SK-N-SH treated with all-trans-retinoic acid at 6 μM for 48 hours (cell line): ENCODE measurements at regions not wholly inside any gene's neighbourhood (a gene's known extent, or its start where the extent isn't known, plus 50 kb on each side); places are given as distances from the start of the nearest gene placed in this dataset.
"Not testable (repeated sequence)": the region's sequence is repeated elsewhere in the genome, so short reads cannot be mapped to it uniquely, and the experiment has no call there.

Experiments used
- ATAC-seq: fragments of 200-7000 bp; cut with Tn5 transposase; 3 replicates; pipeline ENCODE4 v1.9.1; 2020; ENCODE audit warnings: mild to moderate bottlenecking, moderate library complexity
- ARNTL ChIP-seq: fragments of 450-650 bp; formaldehyde crosslinking; IDR thresholded peaks from 2 replicates; pipeline ENCODE4 v1.5.0; 2020; ENCODE audit warnings: low read depth, mild to moderate bottlenecking, moderate library complexity, borderline replicate concordance
- BACH2 ChIP-seq: fragments of 250-450 bp; sonication (Bioruptor Pico); IDR thresholded peaks from 2 replicates; pipeline ENCODE4 v1.9.0; 2021; ENCODE audit warnings: mild to moderate bottlenecking, borderline replicate concordance
- CSDC2 ChIP-seq: fragments of 250-450 bp; sonication (Bioruptor Pico); IDR thresholded peaks from 2 replicates; pipeline ENCODE4 v1.5.0; 2020; ENCODE audit warnings: mild to moderate bottlenecking, moderate library complexity
- ESRRG ChIP-seq: fragments of 250-450 bp; sonication (Bioruptor Pico); IDR thresholded peaks from 2 replicates; pipeline ENCODE4 v1.6.1; 2021; ENCODE audit warnings: mild to moderate bottlenecking
- ISL1 ChIP-seq: fragments of 250-450 bp; sonication (Bioruptor Pico); IDR thresholded peaks from 2 replicates; pipeline ENCODE4 v2.1.2; 2022; ENCODE audit warnings: mild to moderate bottlenecking, moderate library complexity
- OSR1 ChIP-seq: fragments of 250-450 bp; sonication (Bioruptor Pico); IDR thresholded peaks from 2 replicates; pipeline ENCODE4 v1.8.0; 2022; ENCODE audit warnings: moderate library complexity, mild to moderate bottlenecking, inconsistent platforms
- PPARA ChIP-seq: fragments of 250-450 bp; sonication (Bioruptor Pico); IDR thresholded peaks from 2 replicates; pipeline ENCODE4 v1.5.0; 2020; ENCODE audit warnings: mild to moderate bottlenecking, borderline replicate concordance
- RARB ChIP-seq: fragments of 250-450 bp; sonication (Bioruptor Pico); IDR thresholded peaks from 2 replicates; pipeline ENCODE4 v1.8.0; 2021; ENCODE audit warnings: mild to moderate bottlenecking, moderate library complexity
- TOX ChIP-seq: fragments of 250-450 bp; sonication (Bioruptor Pico); IDR thresholded peaks from 2 replicates; pipeline ENCODE4 v1.8.0; 2021; ENCODE audit warnings: mild to moderate bottlenecking, moderate library complexity, borderline replicate concordance
- ZC3H10 ChIP-seq: fragments of 250-450 bp; sonication (Bioruptor Pico); IDR thresholded peaks from 2 replicates; pipeline ENCODE4 v1.5.1; 2021; ENCODE audit warnings: mild to moderate bottlenecking, moderate library complexity
- ZFP3 ChIP-seq: fragments of 250-450 bp; sonication (Bioruptor Pico); IDR thresholded peaks from 2 replicates; pipeline ENCODE4 v1.5.0; 2020; ENCODE audit warnings: mild to moderate bottlenecking, moderate library complexity
- ZNF565 ChIP-seq: fragments of 450-650 bp; formaldehyde crosslinking; conservative IDR thresholded peaks from 2 replicates; pipeline ENCODE4 v1.5.0; 2020; ENCODE audit warnings: low read depth, mild to moderate bottlenecking, moderate library complexity
- ZNF70 ChIP-seq: fragments of 450-650 bp; formaldehyde crosslinking; IDR thresholded peaks from 2 replicates; pipeline ENCODE4 v1.5.0; 2020; ENCODE audit warnings: mild to moderate bottlenecking, moderate library complexity
- ZNF8 ChIP-seq: fragments of 450-650 bp; formaldehyde crosslinking; IDR thresholded peaks from 2 replicates; pipeline ENCODE4 v1.5.0; 2020; ENCODE audit warnings: mild to moderate bottlenecking, moderate library complexity
- TF ChIP-seq, protein P1 (sequence below): fragments of 250-450 bp; sonication (Bioruptor Pico); IDR thresholded peaks from 2 replicates; pipeline ENCODE4 v1.5.1; 2020; ENCODE audit warnings: low read depth, mild to moderate bottlenecking, moderate library complexity
- TF ChIP-seq, protein P2 (sequence below): fragments of 250-450 bp; sonication (Bioruptor Pico); IDR thresholded peaks from 2 replicates; pipeline ENCODE4 v1.8.0; 2020; ENCODE audit warnings: mild to moderate bottlenecking, moderate library complexity, borderline replicate concordance
- TF ChIP-seq, protein P3 (sequence below): fragments of 250-450 bp; sonication (Bioruptor Pico); IDR thresholded peaks from 2 replicates; pipeline ENCODE4 v1.5.1; 2021; ENCODE audit warnings: mild to moderate bottlenecking, moderate library complexity
- TF ChIP-seq, protein P4 (sequence below): fragments of 250-450 bp; sonication (Bioruptor Pico); IDR thresholded peaks from 2 replicates; pipeline ENCODE4 v1.5.0; 2020; ENCODE audit warnings: mild to moderate bottlenecking, moderate library complexity
- TF ChIP-seq, protein P5 (sequence below): fragments of 250-450 bp; sonication (Bioruptor Pico); IDR thresholded peaks from 2 replicates; pipeline ENCODE4 v1.8.0; 2021; ENCODE audit warnings: low read depth, mild to moderate bottlenecking, moderate library complexity, borderline replicate concordance

DNA sequence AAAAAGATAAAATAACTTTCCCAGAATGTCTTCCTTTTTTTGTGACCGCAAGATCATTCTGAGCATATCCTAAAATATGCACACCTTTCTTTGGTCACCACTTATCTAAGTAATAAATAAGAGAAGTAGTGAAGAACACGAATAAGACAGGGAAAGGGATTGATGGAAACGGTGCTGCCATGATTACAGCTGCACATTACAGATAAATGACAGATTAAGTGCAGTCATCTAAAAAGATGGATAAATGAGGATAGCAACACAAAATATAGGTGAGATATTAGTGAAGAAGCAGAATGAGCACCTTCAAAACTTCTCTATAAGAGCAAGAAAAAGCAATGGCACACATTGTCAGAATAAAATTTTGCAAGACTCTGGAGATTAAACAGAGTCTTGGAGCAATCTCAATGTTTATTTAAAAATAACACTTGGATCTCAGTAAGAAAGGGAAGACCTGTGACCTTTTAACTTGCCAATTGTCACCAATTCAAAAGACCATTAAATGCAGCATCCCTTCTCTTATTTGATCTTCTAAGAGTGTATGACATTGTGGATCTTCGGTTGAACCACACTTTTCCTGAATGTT is 567.1 kb downstream of the KCNJ2 start (continued):
- no peak for TF ChIP-seq ZNF70

DNA sequence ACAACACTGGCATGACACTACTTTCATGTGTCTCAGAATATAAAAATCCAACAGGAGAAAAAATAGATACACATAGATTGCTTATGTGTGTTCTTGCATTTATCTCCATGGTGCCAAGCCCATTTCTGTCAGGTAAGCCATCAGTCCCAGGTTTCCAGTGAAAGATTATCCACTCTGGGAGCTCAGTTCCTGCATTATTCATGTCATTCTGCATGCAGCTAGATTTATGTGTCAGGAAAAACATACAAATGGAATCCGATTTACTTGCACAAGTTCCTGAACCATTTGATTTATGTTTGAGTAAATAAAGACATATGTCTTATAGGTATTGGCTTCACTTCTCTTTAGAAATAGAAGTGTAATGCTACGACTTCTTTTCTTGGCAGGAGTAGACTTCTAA is 569.7 kb downstream of the KCNJ2 start:
- TF ChIP-seq ISL1 (CRISPR knock-in tag) (no peak), BACH2 (no peak), ZFP3 (CRISPR knock-in tag) (no peak), RARB (CRISPR knock-in tag) (no peak), ARNTL (CRISPR knock-in tag) (no peak), ZNF70 (no peak), ZNF565 (no peak), OSR1 (CRISPR knock-in tag) (no peak), PPARA (no peak), CSDC2 (CRISPR knock-in tag) (no peak), ESRRG (CRISPR knock-in tag) (no peak), ZNF8 (CRISPR knock-in tag) (no peak), TOX (CRISPR knock-in tag) (no peak)
- TF ChIP-seq, protein P1, sequence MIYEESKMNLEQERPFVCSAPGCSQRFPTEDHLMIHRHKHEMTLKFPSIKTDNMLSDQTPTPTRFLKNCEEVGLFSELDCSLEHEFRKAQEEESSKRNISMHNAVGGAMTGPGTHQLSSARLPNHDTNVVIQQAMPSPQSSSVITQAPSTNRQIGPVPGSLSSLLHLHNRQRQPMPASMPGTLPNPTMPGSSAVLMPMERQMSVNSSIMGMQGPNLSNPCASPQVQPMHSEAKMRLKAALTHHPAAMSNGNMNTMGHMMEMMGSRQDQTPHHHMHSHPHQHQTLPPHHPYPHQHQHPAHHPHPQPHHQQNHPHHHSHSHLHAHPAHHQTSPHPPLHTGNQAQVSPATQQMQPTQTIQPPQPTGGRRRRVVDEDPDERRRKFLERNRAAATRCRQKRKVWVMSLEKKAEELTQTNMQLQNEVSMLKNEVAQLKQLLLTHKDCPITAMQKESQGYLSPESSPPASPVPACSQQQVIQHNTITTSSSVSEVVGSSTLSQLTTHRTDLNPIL: no peak
- TF ChIP-seq, protein P2, sequence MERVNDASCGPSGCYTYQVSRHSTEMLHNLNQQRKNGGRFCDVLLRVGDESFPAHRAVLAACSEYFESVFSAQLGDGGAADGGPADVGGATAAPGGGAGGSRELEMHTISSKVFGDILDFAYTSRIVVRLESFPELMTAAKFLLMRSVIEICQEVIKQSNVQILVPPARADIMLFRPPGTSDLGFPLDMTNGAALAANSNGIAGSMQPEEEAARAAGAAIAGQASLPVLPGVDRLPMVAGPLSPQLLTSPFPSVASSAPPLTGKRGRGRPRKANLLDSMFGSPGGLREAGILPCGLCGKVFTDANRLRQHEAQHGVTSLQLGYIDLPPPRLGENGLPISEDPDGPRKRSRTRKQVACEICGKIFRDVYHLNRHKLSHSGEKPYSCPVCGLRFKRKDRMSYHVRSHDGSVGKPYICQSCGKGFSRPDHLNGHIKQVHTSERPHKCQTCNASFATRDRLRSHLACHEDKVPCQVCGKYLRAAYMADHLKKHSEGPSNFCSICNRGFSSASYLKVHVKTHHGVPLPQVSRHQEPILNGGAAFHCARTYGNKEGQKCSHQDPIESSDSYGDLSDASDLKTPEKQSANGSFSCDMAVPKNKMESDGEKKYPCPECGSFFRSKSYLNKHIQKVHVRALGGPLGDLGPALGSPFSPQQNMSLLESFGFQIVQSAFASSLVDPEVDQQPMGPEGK (CRISPR knock-in tag): no peak
- TF ChIP-seq, protein P3, sequence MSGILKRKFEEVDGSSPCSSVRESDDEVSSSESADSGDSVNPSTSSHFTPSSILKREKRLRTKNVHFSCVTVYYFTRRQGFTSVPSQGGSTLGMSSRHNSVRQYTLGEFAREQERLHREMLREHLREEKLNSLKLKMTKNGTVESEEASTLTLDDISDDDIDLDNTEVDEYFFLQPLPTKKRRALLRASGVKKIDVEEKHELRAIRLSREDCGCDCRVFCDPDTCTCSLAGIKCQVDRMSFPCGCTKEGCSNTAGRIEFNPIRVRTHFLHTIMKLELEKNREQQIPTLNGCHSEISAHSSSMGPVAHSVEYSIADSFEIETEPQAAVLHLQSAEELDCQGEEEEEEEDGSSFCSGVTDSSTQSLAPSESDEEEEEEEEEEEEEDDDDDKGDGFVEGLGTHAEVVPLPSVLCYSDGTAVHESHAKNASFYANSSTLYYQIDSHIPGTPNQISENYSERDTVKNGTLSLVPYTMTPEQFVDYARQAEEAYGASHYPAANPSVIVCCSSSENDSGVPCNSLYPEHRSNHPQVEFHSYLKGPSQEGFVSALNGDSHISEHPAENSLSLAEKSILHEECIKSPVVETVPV: no peak
- TF ChIP-seq, protein P4, sequence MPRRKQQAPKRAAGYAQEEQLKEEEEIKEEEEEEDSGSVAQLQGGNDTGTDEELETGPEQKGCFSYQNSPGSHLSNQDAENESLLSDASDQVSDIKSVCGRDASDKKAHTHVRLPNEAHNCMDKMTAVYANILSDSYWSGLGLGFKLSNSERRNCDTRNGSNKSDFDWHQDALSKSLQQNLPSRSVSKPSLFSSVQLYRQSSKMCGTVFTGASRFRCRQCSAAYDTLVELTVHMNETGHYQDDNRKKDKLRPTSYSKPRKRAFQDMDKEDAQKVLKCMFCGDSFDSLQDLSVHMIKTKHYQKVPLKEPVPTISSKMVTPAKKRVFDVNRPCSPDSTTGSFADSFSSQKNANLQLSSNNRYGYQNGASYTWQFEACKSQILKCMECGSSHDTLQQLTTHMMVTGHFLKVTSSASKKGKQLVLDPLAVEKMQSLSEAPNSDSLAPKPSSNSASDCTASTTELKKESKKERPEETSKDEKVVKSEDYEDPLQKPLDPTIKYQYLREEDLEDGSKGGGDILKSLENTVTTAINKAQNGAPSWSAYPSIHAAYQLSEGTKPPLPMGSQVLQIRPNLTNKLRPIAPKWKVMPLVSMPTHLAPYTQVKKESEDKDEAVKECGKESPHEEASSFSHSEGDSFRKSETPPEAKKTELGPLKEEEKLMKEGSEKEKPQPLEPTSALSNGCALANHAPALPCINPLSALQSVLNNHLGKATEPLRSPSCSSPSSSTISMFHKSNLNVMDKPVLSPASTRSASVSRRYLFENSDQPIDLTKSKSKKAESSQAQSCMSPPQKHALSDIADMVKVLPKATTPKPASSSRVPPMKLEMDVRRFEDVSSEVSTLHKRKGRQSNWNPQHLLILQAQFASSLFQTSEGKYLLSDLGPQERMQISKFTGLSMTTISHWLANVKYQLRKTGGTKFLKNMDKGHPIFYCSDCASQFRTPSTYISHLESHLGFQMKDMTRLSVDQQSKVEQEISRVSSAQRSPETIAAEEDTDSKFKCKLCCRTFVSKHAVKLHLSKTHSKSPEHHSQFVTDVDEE (CRISPR knock-in tag): no peak
- no peak for ATAC-seq

DNA sequence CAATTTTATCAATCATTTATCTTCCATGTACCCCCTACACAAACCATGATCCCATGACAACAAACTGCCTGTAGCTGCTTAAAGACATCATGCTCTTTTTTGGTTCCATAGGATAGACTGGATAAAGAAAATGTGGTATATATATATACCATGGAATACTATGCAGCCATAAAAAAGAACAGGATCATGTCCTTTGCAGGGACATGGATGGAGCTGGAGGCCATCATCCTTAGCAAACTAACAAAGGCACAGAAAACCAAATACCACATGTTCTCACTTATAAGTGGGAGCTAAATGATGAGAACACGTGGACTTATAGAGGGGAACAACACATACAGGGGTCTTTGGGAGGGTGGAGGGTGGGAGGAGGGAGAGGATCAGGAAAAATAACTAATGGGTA is 577.2 kb downstream of the KCNJ2 start:
- peak; percentile 76 for TF ChIP-seq ZNF8 (CRISPR knock-in tag)

DNA sequence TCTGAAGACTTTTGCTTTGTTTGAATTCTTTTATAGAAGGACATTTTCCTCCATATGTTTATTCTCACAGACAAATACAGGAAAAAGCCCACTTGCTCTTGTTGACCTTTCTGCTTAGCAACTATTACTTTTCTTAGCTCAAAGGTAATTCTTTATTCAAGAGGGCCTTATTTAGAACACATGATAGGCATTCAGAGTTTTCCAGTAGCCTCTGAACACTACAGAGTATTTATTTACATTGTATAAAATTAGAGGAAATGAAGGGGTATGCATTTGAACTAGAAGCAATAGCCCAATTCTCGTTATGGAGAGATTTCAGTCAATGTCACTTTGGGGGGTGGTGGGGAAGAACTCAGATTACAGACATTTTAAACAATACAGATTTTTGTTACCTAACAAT is 581.7 kb downstream of the KCNJ2 start:
- ATAC-seq: no peak
- TF ChIP-seq, protein P1: no peak
- no peak for TF ChIP-seq ESRRG (CRISPR knock-in tag)
- TF ChIP-seq, protein P4 (CRISPR knock-in tag): no peak
- no peak for TF ChIP-seq ZNF70
- TF ChIP-seq, protein P5, sequence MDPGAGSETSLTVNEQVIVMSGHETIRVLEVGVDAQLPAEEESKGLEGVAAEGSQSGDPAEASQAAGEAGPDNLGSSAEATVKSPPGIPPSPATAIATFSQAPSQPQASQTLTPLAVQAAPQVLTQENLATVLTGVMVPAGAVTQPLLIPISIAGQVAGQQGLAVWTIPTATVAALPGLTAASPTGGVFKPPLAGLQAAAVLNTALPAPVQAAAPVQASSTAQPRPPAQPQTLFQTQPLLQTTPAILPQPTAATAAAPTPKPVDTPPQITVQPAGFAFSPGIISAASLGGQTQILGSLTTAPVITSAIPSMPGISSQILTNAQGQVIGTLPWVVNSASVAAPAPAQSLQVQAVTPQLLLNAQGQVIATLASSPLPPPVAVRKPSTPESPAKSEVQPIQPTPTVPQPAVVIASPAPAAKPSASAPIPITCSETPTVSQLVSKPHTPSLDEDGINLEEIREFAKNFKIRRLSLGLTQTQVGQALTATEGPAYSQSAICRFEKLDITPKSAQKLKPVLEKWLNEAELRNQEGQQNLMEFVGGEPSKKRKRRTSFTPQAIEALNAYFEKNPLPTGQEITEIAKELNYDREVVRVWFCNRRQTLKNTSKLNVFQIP (CRISPR knock-in tag): no peak
- TF ChIP-seq, protein P3: no peak
- TF ChIP-seq ISL1 (CRISPR knock-in tag): no peak
- TF ChIP-seq BACH2: no peak
- no peak for TF ChIP-seq ARNTL (CRISPR knock-in tag)
- no peak for TF ChIP-seq OSR1 (CRISPR knock-in tag)
- TF ChIP-seq CSDC2 (CRISPR knock-in tag): no peak
- no peak for TF ChIP-seq ZC3H10 (CRISPR knock-in tag)
- no peak for TF ChIP-seq ZNF8 (CRISPR knock-in tag)
- no peak for TF ChIP-seq TOX (CRISPR knock-in tag)
- no peak for TF ChIP-seq ZNF565

More for the DNA sequence above, 577.2 kb downstream of the KCNJ2 start:
- ATAC-seq: not testable (repeated sequence)
